Large intestine (tissue), 3 donors: ENCODE measurements at regions not wholly inside any gene's neighbourhood (a gene's known extent, or its start where the extent isn't known, plus 50 kb on each side); places are given as distances from the start of the nearest gene placed in this dataset.

Source experiments
- DNase-seq, 2 donors: peaks; one replicate each; pipeline versions ENCODE4 v3.0.0 to v3.0.0-alpha.2; 2013
- H3K27ac ChIP-seq: one replicate; pipeline ENCODE4 v1.5.1; 2013; ENCODE audit warnings: low read length
- H3K27me3 ChIP-seq: 2 replicates; pipeline ENCODE4 v1.6.1; 2013; ENCODE audit warnings: low read length; ENCODE audit not compliant: control insufficient read depth, insufficient read depth
- H3K36me3 ChIP-seq: 2 replicates; pipeline ENCODE4 v1.6.1; 2013; ENCODE audit warnings: low read length; ENCODE audit not compliant: control insufficient read depth, insufficient read depth
- H3K4me1 ChIP-seq: one replicate; pipeline ENCODE4 v1.6.1; 2013; ENCODE audit warnings: low read length; ENCODE audit not compliant: control insufficient read depth, insufficient read depth
- H3K4me3 ChIP-seq: one replicate; pipeline ENCODE4 v1.5.1; 2013; ENCODE audit warnings: low read length
- H3K9me3 ChIP-seq: one replicate; pipeline ENCODE4 v1.6.1; 2013; ENCODE audit warnings: mild to moderate bottlenecking, low read depth, low read length, moderate library complexity; ENCODE audit not compliant: control insufficient read depth
- WGBS: methylation state at CpG from one replicate; pipeline ENCODE4 v1.1.5; 2013; ENCODE audit warnings: low lambda C conversion rate; ENCODE audit not compliant: insufficient coverage; 5-methylcytosine and 5-hydroxymethylcytosine counted together

GRCh38 chr16:86768999-86769398, 190.7 kb downstream of the FOXL1 start:
- no peak for DNase-seq
- Histone ChIP-seq H3K27ac (no peak overlapping the region), H3K9me3 (no peaks in the 10 kb centered on the region), H3K4me1 (no peaks in the 10 kb centered on the region), H3K4me3 (no peak overlapping the region), H3K27me3 (peaks cover 3% of the 10 kb centered on the region), H3K36me3 (no peaks in the 10 kb centered on the region)
- WGBS = 40% methylated on average over 1 of the region's 7 CpGs

- H3K27ac ChIP-seq = no peak overlapping the region
- no CpG with 5 or more reads among the region's 8 CpGs for WGBS
- H3K4me3 ChIP-seq = no peak overlapping the region
- H3K27me3 ChIP-seq = peaks cover 11% of the 10 kb centered on the region
- H3K36me3 ChIP-seq = no peaks in the 10 kb centered on the region
- no peaks in the 10 kb centered on the region for H3K9me3 ChIP-seq
- DNase-seq = no peak
- no peaks in the 10 kb centered on the region for H3K4me1 ChIP-seq
Measured at GRCh38 chr16:86771506-86772460, 193.4 kb downstream of the FOXL1 start.

GRCh38 chr16:86772671-86773353, 194.5 kb downstream of the FOXL1 start:
- no peaks in the 10 kb centered on the region for H3K4me1 ChIP-seq
- H3K9me3 ChIP-seq = no peaks in the 10 kb centered on the region
- no peak overlapping the region for H3K4me3 ChIP-seq
- no peak for DNase-seq
- no CpG with 5 or more reads among the region's 16 CpGs for WGBS
- H3K36me3 ChIP-seq = no peaks in the 10 kb centered on the region
- peaks cover 13% of the 10 kb centered on the region for H3K27me3 ChIP-seq
- H3K27ac ChIP-seq = no peak overlapping the region

GRCh38 chr16:86773354-86773715, 195.0 kb downstream of the FOXL1 start:
- DNase-seq = no peak
- Histone ChIP-seq H3K9me3 (no peaks in the 10 kb centered on the region), H3K4me3 (no peak overlapping the region), H3K27me3 (peaks cover 16% of the 10 kb centered on the region), H3K27ac (no peak overlapping the region), H3K36me3 (no peaks in the 10 kb centered on the region), H3K4me1 (no peaks in the 10 kb centered on the region)
- 80% methylated on average over 1 of the region's 4 CpGs for WGBS

DNA sequence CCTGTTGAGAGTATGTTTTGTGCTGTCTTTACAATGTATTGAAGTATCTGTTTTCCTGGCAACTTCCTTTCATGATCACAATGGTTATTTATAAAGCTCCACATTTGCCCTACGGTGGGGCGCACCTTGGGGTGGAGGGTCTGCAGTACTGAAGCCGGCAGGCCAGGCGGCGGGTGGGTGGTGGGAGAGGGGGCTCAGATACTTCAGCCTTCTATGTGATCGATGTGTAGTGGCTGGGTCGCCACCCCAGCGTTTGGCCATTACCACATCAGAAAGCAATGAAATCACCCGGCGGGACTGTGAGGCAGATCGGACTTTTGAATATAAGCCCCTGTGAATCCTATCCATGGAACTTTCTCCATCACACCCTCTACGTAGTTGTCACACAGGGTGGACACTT, 196.6 kb downstream of the FOXL1 start:
- Histone ChIP-seq H3K9me3 (no peaks in the 10 kb centered on the region), H3K27me3 (peaks cover 22% of the 10 kb centered on the region), H3K4me1 (no peaks in the 10 kb centered on the region), H3K4me3 (no peak overlapping the region), H3K36me3 (no peaks in the 10 kb centered on the region), H3K27ac (no peak overlapping the region)
- WGBS = no CpG with 5 or more reads among the region's 12 CpGs
- DNase-seq = no peak

- no peak overlapping the region for H3K27ac ChIP-seq
- WGBS = no CpG with 5 or more reads among the region's 14 CpGs
- H3K27me3 ChIP-seq = peaks cover 22% of the 10 kb centered on the region
- H3K9me3 ChIP-seq = no peaks in the 10 kb centered on the region
- no peak for DNase-seq
- no peak overlapping the region for H3K4me3 ChIP-seq
- no peaks in the 10 kb centered on the region for H3K4me1 ChIP-seq
- H3K36me3 ChIP-seq = no peaks in the 10 kb centered on the region
Measured at GRCh38 chr16:86775511-86775921, 197.2 kb downstream of the FOXL1 start.

DNA sequence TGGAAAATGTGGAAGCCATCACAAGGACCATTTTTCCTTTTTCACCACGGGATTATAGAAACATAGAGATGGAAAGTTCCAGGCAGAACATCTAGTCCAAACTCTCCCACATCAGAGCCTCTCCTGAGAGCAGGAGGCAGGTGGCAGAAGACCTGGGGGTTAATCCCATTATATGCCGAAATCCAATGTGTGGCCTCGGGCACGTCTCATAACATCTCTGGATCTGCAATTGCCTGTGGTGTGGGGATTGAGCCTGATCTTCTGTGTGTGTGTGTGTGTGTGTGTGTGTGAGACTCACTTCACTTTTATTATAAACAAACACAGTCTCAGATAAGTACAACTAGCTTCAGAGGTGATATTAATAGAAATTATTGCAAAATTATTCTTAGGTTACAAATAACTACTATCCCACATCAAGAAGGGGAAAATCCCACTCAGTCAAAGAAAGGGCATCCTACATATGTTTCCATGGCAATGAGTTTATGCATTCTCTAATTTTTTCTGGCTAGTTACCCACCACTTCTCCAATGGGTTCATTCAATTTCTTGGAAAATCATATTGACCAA, 199.1 kb downstream of the FOXL1 start:
- WGBS = no CpG with 5 or more reads among the region's 4 CpGs
- Histone ChIP-seq H3K27ac (no peak overlapping the region), H3K27me3 (peaks cover 22% of the 10 kb centered on the region), H3K4me1 (no peaks in the 10 kb centered on the region), H3K9me3 (no peaks in the 10 kb centered on the region), H3K36me3 (no peaks in the 10 kb centered on the region), H3K4me3 (no peak overlapping the region)
- no peak for DNase-seq

GRCh38 chr16:86778108-86778745, 199.9 kb downstream of the FOXL1 start:
- H3K4me3 ChIP-seq = no peak overlapping the region
- DNase-seq = no peak
- peaks cover 22% of the 10 kb centered on the region for H3K27me3 ChIP-seq
- H3K36me3 ChIP-seq = no peaks in the 10 kb centered on the region
- 40% methylated on average over 1 of the region's 13 CpGs for WGBS
- H3K9me3 ChIP-seq = no peaks in the 10 kb centered on the region
- no peaks in the 10 kb centered on the region for H3K4me1 ChIP-seq
- H3K27ac ChIP-seq = no peak overlapping the region

- Histone ChIP-seq H3K4me1 (no peaks in the 10 kb centered on the region), H3K36me3 (no peaks in the 10 kb centered on the region), H3K4me3 (no peak overlapping the region), H3K9me3 (no peaks in the 10 kb centered on the region), H3K27ac (no peak overlapping the region), H3K27me3 (peaks cover 22% of the 10 kb centered on the region)
- no peak for DNase-seq
- WGBS = 80% methylated on average over 1 of the region's 9 CpGs
Measured at GRCh38 chr16:86778978-86779377, 200.6 kb downstream of the FOXL1 start.

DNA sequence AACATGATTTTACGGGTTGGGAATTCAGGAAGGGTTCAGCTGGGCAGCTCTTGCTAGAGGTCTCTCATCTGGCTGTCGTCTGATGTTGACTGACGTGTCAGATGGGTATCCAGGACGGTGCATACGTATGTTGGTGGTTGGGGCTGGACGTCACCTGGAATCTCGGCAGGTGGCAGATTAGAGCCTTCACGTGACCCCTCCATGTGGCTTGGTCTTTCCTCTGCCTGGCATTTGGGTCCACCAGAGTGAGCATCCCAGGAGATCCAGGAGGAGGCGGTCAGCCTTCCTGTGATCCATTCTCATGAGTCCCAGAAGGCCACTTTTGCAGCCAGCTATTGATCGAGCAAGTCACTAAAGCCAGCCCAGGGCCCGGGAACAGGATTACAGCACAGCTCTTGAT, 202.7 kb downstream of the FOXL1 start:
- whole genome bisulfite sequencing = 83% methylated on average over 1 of the region's 11 CpGs
- DNase-seq = no peak
- Histone ChIP-seq H3K4me1 (no peaks in the 10 kb centered on the region), H3K27me3 (peaks cover 15% of the 10 kb centered on the region), H3K36me3 (no peaks in the 10 kb centered on the region), H3K9me3 (no peaks in the 10 kb centered on the region), H3K4me3 (no peak overlapping the region), H3K27ac (no peak overlapping the region)
